HL-60 (cell line): ENCODE measurements at regions not wholly inside any gene's neighbourhood (a gene's known extent, or its start where the extent isn't known, plus 50 kb on each side); places are given as distances from the start of the nearest gene placed in this dataset.

Experiments used
- GABPA ChIP-seq: IDR thresholded peaks from 2 replicates; pipeline ENCODE4 v1.6.1; 2012; ENCODE audit warnings: low read depth
- POLR2AphosphoS5 ChIP-seq: IDR thresholded peaks from 2 replicates; pipeline ENCODE4 v1.6.1; 2012; ENCODE audit warnings: low read depth
- REST ChIP-seq: IDR thresholded peaks from 2 replicates; pipeline ENCODE4 v1.6.1; 2012; ENCODE audit warnings: low read depth; ENCODE audit not compliant: insufficient replicate concordance
- SPI1 ChIP-seq: IDR thresholded peaks from 2 replicates; pipeline ENCODE4 v1.6.1; 2012; ENCODE audit warnings: low read depth, mild to moderate bottlenecking, borderline replicate concordance
- TF ChIP-seq, protein P1 (sequence below): IDR thresholded peaks from one replicate; pipeline ENCODE4 v1.5.1; 2011; ENCODE audit warnings: low read length, control low read depth, inconsistent platforms; ENCODE audit not compliant: insufficient read depth

DNA sequence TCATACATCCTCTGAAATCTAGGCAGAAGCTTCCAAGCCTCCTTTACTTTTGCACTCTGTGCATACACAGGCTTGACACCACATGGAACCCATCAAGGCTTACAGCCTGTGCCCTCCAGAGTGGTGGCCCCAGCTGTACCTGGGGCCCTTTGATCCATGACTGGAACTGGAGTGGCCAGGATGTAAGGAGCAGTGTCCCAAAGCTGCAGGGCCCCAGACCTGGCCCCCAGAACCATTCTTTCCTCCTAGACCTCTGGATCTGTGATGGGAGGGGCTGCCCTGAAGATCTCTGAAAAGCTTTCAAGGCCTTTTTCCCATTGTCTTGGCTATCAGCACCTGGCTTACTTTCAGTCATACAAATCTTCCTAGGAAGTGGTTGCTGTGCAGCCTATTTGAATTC, 63.1 kb upstream of the NOL4 start:
- TF ChIP-seq, protein P1, sequence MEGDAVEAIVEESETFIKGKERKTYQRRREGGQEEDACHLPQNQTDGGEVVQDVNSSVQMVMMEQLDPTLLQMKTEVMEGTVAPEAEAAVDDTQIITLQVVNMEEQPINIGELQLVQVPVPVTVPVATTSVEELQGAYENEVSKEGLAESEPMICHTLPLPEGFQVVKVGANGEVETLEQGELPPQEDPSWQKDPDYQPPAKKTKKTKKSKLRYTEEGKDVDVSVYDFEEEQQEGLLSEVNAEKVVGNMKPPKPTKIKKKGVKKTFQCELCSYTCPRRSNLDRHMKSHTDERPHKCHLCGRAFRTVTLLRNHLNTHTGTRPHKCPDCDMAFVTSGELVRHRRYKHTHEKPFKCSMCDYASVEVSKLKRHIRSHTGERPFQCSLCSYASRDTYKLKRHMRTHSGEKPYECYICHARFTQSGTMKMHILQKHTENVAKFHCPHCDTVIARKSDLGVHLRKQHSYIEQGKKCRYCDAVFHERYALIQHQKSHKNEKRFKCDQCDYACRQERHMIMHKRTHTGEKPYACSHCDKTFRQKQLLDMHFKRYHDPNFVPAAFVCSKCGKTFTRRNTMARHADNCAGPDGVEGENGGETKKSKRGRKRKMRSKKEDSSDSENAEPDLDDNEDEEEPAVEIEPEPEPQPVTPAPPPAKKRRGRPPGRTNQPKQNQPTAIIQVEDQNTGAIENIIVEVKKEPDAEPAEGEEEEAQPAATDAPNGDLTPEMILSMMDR, result no peak
- TF ChIP-seq REST (no peak), POLR2AphosphoS5 (no peak), GABPA (no peak), SPI1 (no peak)
